SK-N-DZ (cell line): ENCODE measurements at regions not wholly inside any gene's neighbourhood (a gene's known extent, or its start where the extent isn't known, plus 50 kb on each side); places are given as distances from the start of the nearest gene placed in this dataset.
"Not testable (repeated sequence)": the region's sequence is repeated elsewhere in the genome, so short reads cannot be mapped to it uniquely, and the experiment has no call there.

Experiments used
- DNase-seq: peaks from one replicate; pipeline ENCODE4 v3.0.0-alpha.2; 2015; ENCODE audit warnings: low spot score

DNA sequence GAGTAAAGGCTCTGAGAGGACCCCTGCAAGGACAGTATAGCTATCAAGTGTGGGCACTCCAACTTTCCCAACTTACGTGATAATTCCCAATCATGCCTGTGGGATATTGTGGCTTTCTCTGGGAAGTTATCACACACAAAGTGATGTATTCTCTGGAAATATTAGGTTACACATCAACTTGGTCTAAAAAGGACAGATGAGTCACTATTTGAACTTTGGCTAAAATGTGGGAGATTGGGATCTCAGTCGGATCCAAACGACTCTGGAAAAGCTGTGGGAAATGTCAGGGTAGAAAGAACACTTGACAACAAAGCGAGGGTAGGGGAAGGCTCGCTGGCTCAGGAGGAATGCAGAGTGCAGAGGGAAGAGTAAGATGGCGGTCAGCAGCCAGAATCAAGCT is 1048.9 kb downstream of the BCL11B start:
- no peak for DNase-seq

DNA sequence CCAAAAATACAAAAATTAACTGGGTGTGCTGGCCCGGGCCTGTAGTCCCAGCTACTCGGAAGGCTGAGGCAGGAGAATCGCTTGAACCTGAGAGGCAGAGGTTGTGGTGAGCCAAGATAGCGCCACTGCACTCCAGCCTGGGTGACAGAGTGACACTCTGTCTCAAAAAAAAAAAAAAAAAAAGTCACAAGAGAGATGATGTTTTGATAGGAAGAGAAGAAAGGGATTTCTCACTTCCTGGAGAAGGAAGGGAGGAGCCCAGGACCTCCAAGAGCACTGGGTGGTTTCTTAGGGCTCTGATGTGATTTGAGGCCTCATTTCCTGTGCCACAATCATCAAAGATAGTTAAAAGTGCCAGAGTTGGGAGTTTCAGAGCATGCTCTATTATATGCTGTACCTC is 1048.3 kb downstream of the BCL11B start:
- DNase-seq = not testable (repeated sequence)

GRCh38 chr14:98226411-98226810 is 1045.6 kb downstream of the BCL11B start:
- DNase-seq = no peak

DNA sequence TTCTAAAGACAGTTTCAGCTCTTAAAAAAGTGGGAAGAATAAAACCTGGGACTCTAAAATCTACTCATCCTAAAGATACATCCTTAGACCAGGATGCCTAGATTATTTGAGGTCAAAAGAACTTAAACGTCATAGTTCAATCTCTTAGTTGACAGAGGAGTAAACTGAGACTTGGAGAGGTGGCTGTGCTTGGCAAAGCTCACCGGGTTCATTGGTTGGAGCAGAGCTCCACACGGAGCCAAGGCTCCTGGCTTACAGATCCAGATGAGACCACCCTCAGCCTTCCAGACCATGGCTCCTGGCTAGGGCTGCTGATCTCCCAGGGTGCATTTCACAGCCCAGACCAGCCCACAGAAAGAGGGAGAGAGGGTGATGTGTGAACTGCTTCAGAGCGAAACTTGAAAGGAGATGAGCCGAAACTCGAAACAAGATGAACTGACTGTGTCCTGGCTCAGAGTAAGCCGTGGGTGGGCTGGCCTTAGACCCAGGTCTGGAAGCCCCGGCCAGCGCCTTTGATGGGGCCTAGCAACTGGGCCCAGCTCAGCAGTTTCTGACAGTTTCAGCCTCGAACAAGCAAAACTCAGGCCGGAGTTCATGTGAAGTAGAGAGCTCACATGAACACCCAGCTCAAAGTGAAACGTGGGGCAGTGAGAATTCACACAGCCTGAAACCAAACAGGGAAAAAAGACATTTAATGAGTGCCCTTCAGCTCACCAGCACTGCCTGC is 1044.8 kb downstream of the BCL11B start:
- no peak for DNase-seq

DNA sequence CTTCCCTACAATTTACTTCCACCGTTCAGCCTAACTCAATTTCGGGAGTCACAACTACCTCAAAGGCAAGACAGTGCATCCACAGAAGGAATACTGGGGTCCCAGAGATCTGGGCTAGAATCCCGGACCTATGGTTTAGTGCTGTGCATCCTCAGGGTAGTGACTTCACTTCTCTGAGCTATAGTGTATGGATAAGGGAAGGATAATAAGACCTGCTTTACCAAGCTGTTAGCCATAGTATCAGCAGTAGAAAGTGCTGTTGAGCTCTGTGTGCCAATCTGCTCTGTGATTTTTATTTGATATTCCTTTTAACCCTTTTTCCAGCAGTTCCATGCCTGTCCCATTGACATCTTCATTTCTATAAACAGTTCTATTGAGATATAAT is 1044.3 kb downstream of the BCL11B start:
- DNase-seq = no peak

DNA sequence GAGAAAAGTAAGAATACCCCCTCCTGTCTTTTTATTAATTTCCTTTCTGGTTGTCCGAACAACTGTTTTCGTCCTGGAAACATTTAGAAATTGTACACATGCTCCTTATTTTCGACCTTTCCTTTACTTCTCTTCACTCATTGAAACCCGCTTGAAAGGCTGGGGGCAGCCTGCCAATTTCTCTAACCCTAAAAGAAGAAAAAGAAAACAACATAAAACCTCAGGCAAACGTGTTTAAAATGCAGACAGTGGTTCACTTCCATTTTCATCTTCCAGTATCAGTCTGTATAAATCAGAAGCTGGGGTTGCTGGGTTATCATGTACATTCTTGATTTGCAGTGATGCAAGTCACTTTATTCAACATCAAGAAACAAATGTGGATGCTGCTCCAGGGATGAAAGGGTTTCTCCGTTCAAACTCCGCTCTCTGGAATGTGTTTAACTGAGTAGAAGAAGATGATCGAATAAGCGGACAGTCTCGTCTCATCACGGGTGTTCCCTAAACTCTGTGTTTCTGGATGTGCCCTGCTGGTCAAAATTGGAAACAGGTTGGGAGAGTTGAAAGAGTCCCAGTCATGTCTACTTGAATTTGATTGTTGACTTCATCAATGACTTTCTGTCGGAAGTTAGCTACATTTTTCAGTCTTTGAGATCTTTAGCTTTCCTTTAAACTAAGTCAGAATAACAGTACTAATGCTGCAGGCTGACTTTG is 1042.2 kb downstream of the BCL11B start:
- DNase-seq = no peak

GRCh38 chr14:98230411-98230810 is 1041.6 kb downstream of the BCL11B start:
- DNase-seq = no peak

- no peak for DNase-seq
Observed at GRCh38 chr14:98231210-98231609, 1040.8 kb downstream of the BCL11B start.

DNA sequence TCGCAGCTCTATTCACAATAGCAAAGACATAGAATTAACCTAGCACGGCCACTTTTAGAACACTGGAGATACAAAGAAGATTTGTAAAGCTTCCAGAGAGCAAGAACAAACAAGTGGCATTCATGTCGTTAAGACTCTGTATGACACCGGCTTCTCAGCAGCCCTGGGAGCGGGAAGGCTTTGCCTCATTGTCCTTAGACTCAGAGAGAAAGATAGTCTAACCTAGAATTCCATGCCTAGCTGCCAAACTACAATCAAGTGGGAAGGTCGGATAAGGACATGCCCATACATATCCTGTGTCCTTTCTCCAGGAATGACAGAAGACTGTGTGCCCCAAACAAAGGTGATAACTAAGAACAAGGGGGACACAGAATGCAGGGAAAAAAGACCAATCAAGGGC is 1038.3 kb downstream of the BCL11B start:
- no peak for DNase-seq

DNA sequence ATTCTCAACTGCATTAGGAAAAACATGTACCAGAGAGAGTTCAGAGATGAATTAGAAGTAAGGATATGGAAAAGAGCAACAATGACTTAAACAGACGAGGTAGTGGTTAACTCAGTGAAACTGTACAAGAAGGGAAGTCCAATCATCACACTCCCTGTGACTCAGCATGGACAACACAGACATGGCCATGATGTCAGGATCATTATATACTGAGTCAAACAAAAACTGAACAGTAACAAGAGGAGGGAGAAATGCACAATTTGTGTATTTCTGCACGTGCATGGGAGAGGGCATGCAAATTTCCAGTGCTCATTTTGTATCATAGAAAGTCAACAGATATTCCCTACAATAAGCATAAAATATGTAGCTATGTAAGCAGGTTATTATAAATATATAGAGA is 1037.8 kb downstream of the BCL11B start:
- no peak for DNase-seq

DNA sequence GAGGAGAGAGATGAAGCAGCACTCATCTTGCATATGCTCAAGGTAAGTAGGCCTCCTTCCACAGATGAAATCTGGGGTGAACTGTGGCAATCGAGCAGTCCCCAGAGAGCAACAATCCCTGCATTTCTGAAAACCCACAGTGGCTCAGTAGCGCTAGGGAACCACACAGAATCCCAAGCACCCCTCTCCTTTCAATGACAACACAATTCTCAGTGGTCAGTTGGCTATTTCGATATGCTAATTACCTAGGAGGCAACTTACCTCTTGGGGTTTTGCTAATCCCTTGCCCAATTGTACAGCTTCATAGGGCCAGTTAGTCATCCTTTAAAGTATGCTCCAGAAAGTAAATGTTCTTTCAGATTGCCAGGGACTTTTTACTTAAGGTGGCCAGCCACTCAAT is 1035.7 kb downstream of the BCL11B start:
- no peak for DNase-seq

DNA sequence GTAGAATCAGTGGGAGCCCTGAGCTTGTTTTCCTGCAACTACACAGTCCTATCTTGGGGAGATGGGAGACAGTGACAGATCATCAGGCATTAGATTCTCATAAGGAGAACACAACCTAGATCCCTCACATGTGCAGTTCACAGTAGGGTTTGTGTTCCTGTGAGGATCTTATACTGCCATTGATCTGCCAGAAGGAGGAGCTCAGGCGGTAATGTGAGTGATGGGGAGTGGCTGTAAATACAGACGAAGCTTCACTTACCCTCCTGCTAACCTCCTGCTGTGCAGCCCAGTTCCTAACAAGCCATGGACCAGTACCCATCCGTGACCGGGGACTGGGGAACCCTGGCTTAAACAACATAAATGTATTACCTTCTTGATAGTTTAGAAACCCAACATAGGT is 1034.1 kb downstream of the BCL11B start:
- DNase-seq = no peak

GRCh38 chr14:98240376-98240775 is 1031.6 kb downstream of the BCL11B start:
- DNase-seq = no peak

GRCh38 chr14:98242903-98243302 is 1029.1 kb downstream of the BCL11B start:
- DNase-seq = no peak

- DNase-seq = no peak
Observed at GRCh38 chr14:98243332-98243731, 1028.7 kb downstream of the BCL11B start.

DNA sequence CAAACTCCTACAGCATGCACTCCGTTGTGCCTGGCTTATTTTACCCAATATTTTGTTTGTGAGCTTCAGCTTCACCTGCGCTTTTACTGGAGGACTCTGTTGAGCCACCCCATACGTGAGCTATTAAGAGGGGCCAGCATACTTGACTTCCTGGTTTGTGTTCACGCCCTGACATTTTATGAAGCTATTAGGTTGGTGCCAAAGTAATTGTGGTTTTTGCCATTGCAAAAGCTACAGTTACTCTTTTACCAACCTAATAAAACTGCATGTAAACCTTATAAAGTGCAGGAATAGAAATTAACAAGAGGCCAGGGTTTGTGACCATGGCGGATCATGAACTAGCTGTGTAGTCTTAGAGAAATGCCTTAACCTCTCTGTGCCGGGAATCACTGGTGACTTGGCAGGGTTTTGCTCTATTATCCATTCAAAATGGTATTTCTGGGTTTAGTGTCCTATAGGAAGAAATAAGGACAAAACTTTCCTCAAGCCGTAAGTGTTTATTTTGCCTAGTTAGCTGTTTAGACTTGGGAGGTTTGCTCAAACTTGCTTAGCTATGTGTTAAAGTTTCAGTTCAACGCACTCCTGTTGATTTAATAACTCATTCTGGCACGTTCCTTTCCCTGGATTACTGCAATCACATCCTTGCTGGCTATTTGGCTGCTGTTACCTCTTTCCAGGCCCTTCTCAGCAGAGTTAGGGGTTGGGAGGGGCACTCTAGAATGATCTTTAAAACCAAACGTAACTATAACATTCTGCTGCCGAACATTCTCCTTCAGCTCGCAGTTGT is 1027.6 kb downstream of the BCL11B start:
- no peak for DNase-seq

GRCh38 chr14:98244966-98245569 is 1026.9 kb downstream of the BCL11B start:
- DNase-seq = no peak

- no peak for DNase-seq
Observed at GRCh38 chr14:98249057-98249456, 1022.9 kb downstream of the BCL11B start.

GRCh38 chr14:98249476-98249875 is 1022.5 kb downstream of the BCL11B start:
- DNase-seq = no peak

DNA sequence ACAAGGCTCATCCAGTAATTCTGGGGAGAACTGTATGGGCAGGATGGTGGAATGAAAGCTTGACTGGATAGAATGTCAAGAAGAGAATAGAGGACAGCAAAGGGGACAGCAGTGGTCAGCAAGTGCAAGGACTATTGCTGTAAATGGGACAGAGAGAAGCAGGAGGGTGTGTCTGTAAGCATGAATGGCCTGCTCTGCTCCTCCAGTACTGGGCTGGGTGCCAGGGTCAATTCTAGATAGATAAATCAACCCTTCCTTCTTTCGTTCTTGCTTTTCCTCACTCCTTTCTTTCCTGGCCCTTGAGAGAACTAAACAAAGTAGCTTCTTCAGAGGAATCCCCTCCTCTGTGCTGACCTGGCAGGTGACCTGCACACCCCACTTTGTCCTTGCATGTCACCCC is 1019.2 kb downstream of the BCL11B start:
- DNase-seq = no peak

- DNase-seq = no peak
Observed at GRCh38 chr14:98259881-98260280, 1012.1 kb downstream of the BCL11B start.

GRCh38 chr14:98262566-98262965 is 1009.4 kb downstream of the BCL11B start:
- no peak for DNase-seq
